HepG2 (cell line): ENCODE measurements at regions not wholly inside any gene's neighbourhood (a gene's known extent, or its start where the extent isn't known, plus 50 kb on each side); places are given as distances from the start of the nearest gene placed in this dataset.

Source experiments
- AHDC1 ChIP-seq: sonication (generic); formaldehyde crosslinking; IDR thresholded peaks from 2 replicates; pipeline ENCODE4 v1.5.1; 2020; ENCODE audit warnings: mild to moderate bottlenecking, missing genetic modification reagents, borderline replicate concordance
- FOXK1 ChIP-seq: sonication (generic); formaldehyde crosslinking; IDR thresholded peaks from 2 replicates; pipeline ENCODE4 v1.4.0; 2020; ENCODE audit warnings: low read depth, missing genetic modification reagents, borderline replicate concordance
- PBX3 ChIP-seq: sonication (generic); formaldehyde crosslinking; IDR thresholded peaks from 2 replicates; pipeline ENCODE4 v1.8.1; 2023; ENCODE audit warnings: missing genetic modification reagents, inconsistent platforms, borderline replicate concordance
- POLR2AphosphoS2 ChIP-seq: IDR thresholded peaks from 2 replicates; pipeline ENCODE4 v1.6.1; 2011; ENCODE audit warnings: low read depth, low read length, improper control_type of control experiment
- ZSCAN30 ChIP-seq: sonication (generic); formaldehyde crosslinking; IDR thresholded peaks from 2 replicates; pipeline ENCODE4 v1.5.0; 2020; ENCODE audit warnings: mild to moderate bottlenecking, missing genetic modification reagents

GRCh38 chr1:172949096-172949495, 101.6 kb downstream of the TNFSF18 start:
- no peak for TF ChIP-seq FOXK1 (CRISPR knock-in tag)
- no peak for TF ChIP-seq ZSCAN30
- TF ChIP-seq PBX3 (CRISPR knock-in tag) = no peak
- TF ChIP-seq POLR2AphosphoS2 = no peak
- TF ChIP-seq AHDC1 (CRISPR knock-in tag) = no peak
